ENCODE measurements at regions not wholly inside any gene's neighbourhood (a gene's known extent, or its start where the extent isn't known, plus 50 kb on each side); places are given as distances from the start of the nearest gene placed in this dataset.

DNA sequence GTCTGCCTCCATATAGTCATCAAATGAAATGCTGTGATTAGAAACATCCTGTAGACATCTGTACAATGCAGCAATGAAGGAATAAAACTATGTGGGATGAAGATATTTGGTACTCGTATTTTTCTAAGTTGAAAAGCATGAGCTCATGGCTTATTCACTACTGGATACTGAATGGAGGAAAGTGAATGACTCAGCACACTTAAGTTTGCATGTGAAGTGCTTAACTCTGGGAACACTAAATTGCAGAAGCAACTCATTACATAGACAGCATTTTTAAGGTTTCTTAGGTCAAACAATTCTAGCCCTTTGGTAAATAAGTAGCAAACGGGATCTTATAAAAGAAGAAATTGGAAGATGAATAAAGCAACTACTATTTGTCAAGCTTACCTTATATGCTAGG lies 429.0 kb upstream of the MIR17HG start:
- TF ChIP-seq POLR2AphosphoS5 (IDR thresholded peaks at IDR 0.05; ENCODE audit: low read depth, low read length) (no peak), POLR2A (IDR thresholded peaks at IDR 0.05; ENCODE audit: low read depth, low read length) (no peak)

All from GM12892 (cell line).